Vagina (tissue), 2 donors: ENCODE measurements at regions not wholly inside any gene's neighbourhood (a gene's known extent, or its start where the extent isn't known, plus 50 kb on each side); places are given as distances from the start of the nearest gene placed in this dataset.

Experiments
- CTCF ChIP-seq, 3 experiments: fragments of 450-650 bp in 2 of 3; fragments of 200-600 bp in 1 of 3; sonication (generic) in 1 of 3; IDR thresholded peaks; one replicate each; pipeline ENCODE4 v1.5.1; 2017 to 2019; ENCODE audit warnings: antibody characterized with exemption in 3 of 3, mild to moderate bottlenecking in 2 of 3, moderate library complexity in 2 of 3
- POLR2A ChIP-seq, 2 donors: fragments of 450-650 bp; IDR thresholded peaks; one replicate each; pipeline ENCODE4 v1.6.1; 2017; ENCODE audit warnings: antibody characterized with exemption in 2 of 2, mild to moderate bottlenecking in 2 of 2, moderate library complexity in 2 of 2
- POLR2AphosphoS5 ChIP-seq, 2 donors: sonication (generic); formaldehyde crosslinking; IDR thresholded peaks; one replicate each; pipeline ENCODE4 v1.9.0; 2017; ENCODE audit warnings: antibody characterized with exemption in 2 of 2, mild to moderate bottlenecking in 2 of 2, low read depth in 1 of 2; ENCODE audit not compliant: insufficient read depth in 1 of 2

GRCh38 chr5:68456756-68457217 is 241.2 kb downstream of the PIK3R1 start:
- TF ChIP-seq CTCF (IDR thresholded peaks at IDR 0.05) = no peak
- TF ChIP-seq POLR2A (IDR thresholded peaks at IDR 0.05) = no peak
- peak in 1 of 2 donors; percentile 51 for TF ChIP-seq POLR2AphosphoS5 (IDR thresholded peaks at IDR 0.05; ENCODE audit: insufficient read depth in 1 of 2, low read depth in 1 of 2)
